ENCODE measurements at regions not wholly inside any gene's neighbourhood (a gene's known extent, or its start where the extent isn't known, plus 50 kb on each side); places are given as distances from the start of the nearest gene placed in this dataset.

GRCh38 chr10:44083719-44084400 lies 301.0 kb downstream of the CXCL12 start:
- no peak for TF ChIP-seq CTCF (IDR thresholded peaks at IDR 0.05)
- no peak for TF ChIP-seq POLR2A (IDR thresholded peaks at IDR 0.05)
